ENCODE measurements at regions not wholly inside any gene's neighbourhood (a gene's known extent, or its start where the extent isn't known, plus 50 kb on each side); places are given as distances from the start of the nearest gene placed in this dataset.

GRCh38 chr2:129895526-129896082, 83.9 kb upstream of the RAB6C start:
- no peak overlapping the region for H3K4me3 ChIP-seq (ENCODE audit: low read length)
- no peak for TF ChIP-seq ZNF274 (IDR thresholded peaks at IDR 0.05; ENCODE audit: low read depth, low read length)

- H3K4me3 ChIP-seq (ENCODE audit: low read length), result no peak overlapping the region
- no peak for TF ChIP-seq ZNF274 (IDR thresholded peaks at IDR 0.05; ENCODE audit: low read depth, low read length)
Measured at GRCh38 chr2:129896226-129897100, 83.0 kb upstream of the RAB6C start.

GRCh38 chr2:129901754-129902415, 77.6 kb upstream of the RAB6C start:
- H3K4me3 ChIP-seq (ENCODE audit: low read length), result no peak overlapping the region
- no peak for TF ChIP-seq ZNF274 (IDR thresholded peaks at IDR 0.05; ENCODE audit: low read depth, low read length)

GRCh38 chr2:129902731-129903585, 76.5 kb upstream of the RAB6C start:
- no peak overlapping the region for H3K4me3 ChIP-seq (ENCODE audit: low read length)
- no peak for TF ChIP-seq ZNF274 (IDR thresholded peaks at IDR 0.05; ENCODE audit: low read depth, low read length)

GRCh38 chr2:129903586-129904425, 75.7 kb upstream of the RAB6C start:
- no peak for TF ChIP-seq ZNF274 (IDR thresholded peaks at IDR 0.05; ENCODE audit: low read depth, low read length)
- H3K4me3 ChIP-seq (ENCODE audit: low read length), result no peak overlapping the region

GRCh38 chr2:129904532-129905446, 74.7 kb upstream of the RAB6C start:
- no peak for TF ChIP-seq ZNF274 (IDR thresholded peaks at IDR 0.05; ENCODE audit: low read depth, low read length)
- no peak overlapping the region for H3K4me3 ChIP-seq (ENCODE audit: low read length)

- H3K4me3 ChIP-seq (ENCODE audit: low read length), result no peak overlapping the region
- no peak for TF ChIP-seq ZNF274 (IDR thresholded peaks at IDR 0.05; ENCODE audit: low read depth, low read length)
Measured at GRCh38 chr2:129905664-129906081, 73.8 kb upstream of the RAB6C start.

- no peak overlapping the region for H3K4me3 ChIP-seq (ENCODE audit: low read length)
Measured at GRCh38 chr2:129906139-129906860, 73.2 kb upstream of the RAB6C start.

GRCh38 chr2:129906861-129907235, 72.6 kb upstream of the RAB6C start:
- TF ChIP-seq ZNF274 (IDR thresholded peaks at IDR 0.05; ENCODE audit: low read depth, low read length), result no peak
- no peak overlapping the region for H3K4me3 ChIP-seq (ENCODE audit: low read length)

More at GRCh38 chr2:129906139-129906860, 73.2 kb upstream of the RAB6C start:
- no peak for TF ChIP-seq ZNF274 (IDR thresholded peaks at IDR 0.05; ENCODE audit: low read depth, low read length)

GRCh38 chr2:129907256-129907998, 72.0 kb upstream of the RAB6C start:
- no peak overlapping the region for H3K4me3 ChIP-seq (ENCODE audit: low read length)

More at GRCh38 chr2:129907256-129907998, 72.0 kb upstream of the RAB6C start:
- no peak for TF ChIP-seq ZNF274 (IDR thresholded peaks at IDR 0.05; ENCODE audit: low read depth, low read length)

All from GM08714 (cell line).